ENCODE measurements at regions not wholly inside any gene's neighbourhood (a gene's known extent, or its start where the extent isn't known, plus 50 kb on each side); places are given as distances from the start of the nearest gene placed in this dataset.

- Histone ChIP-seq H3K4me1 (ENCODE audit: insufficient read depth) (no peaks in the 10 kb centered on the region), H3K9me2 (ENCODE audit: insufficient read depth) (peaks cover 13% of the 10 kb centered on the region; the same call in 1 of the 2 replicates), H2AFZ (no peak overlapping the region), H3K79me2 (replicated peaks; ENCODE audit: insufficient read depth) (no peaks in the 10 kb centered on the region), H3K36me3 (ENCODE audit: insufficient read depth) (no peaks in the 10 kb centered on the region), H3K4me2 (no peak overlapping the region), H4K20me1 (replicated peaks; ENCODE audit: insufficient read depth) (no peaks in the 10 kb centered on the region), H3F3A (replicated peaks; ENCODE audit: low read depth) (no peaks in the 10 kb centered on the region), H3K27ac (ENCODE audit: low read depth) (no peak overlapping the region), H3K4me3 (no peak overlapping the region), H3K27me3 (ENCODE audit: insufficient read depth) (no peaks in the 10 kb centered on the region)
- H3K9me3 Mint-ChIP-seq: no peaks in the 10 kb centered on the region; the same call in 1 of the 3 replicates
- DNase-seq (ENCODE audit: low spot score) (no peak), ATAC-seq (no peak)
- H3K27me3 Mint-ChIP-seq (ENCODE audit: insufficient read depth, low read depth, poor library complexity): no peaks in the 10 kb centered on the region
- no peak overlapping the region for H3K4me3 Mint-ChIP-seq
- TF ChIP-seq ZNF462 (CRISPR knock-in tag; IDR thresholded peaks at IDR 0.05) (no peak), ETS1 (IDR thresholded peaks at IDR 0.05) (no peak), EZH2 (IDR thresholded peaks at IDR 0.05; ENCODE audit: low read depth, unreplicated experiment) (no peak), REST (IDR thresholded peaks at IDR 0.05; ENCODE audit: unreplicated experiment) (no peak), EZH2phosphoT487 (IDR thresholded peaks at IDR 0.05; ENCODE audit: unreplicated experiment) (no peak), ZNF114 (CRISPR knock-in tag; IDR thresholded peaks at IDR 0.05) (no peak), CREB1 (CRISPR knock-in tag; IDR thresholded peaks at IDR 0.05; ENCODE audit: low read depth) (no peak), ZNF331 (CRISPR knock-in tag; IDR thresholded peaks at IDR 0.05; ENCODE audit: low read depth) (no peak), POLR2AphosphoS5 (IDR thresholded peaks at IDR 0.05; ENCODE audit: low read depth) (no peak), JUNB (IDR thresholded peaks at IDR 0.05; ENCODE audit: unreplicated experiment) (no peak), NANOG (IDR thresholded peaks at IDR 0.05; ENCODE audit: borderline replicate concordance) (no peak)
- H3K36me3 Mint-ChIP-seq (ENCODE audit: low read depth): no peaks in the 10 kb centered on the region
- H3K4me1 Mint-ChIP-seq: peaks cover 7% of the 10 kb centered on the region; the same call in 2 of the 3 replicates
- no peak overlapping the region for H3K27ac Mint-ChIP-seq
Measured at GRCh38 chr5:17895288-17896033, 261.2 kb downstream of the TAF11L14 start.
